ENCODE measurements at regions not wholly inside any gene's neighbourhood (a gene's known extent, or its start where the extent isn't known, plus 50 kb on each side); places are given as distances from the start of the nearest gene placed in this dataset.

GRCh38 chr10:64626924-64627323, 1105.7 kb downstream of the REEP3 start:
- H3K27ac ChIP-seq: no peak overlapping the region
- ChIA-PET POLR2A (ENCODE audit: low non-redundant PET) (no interaction called here), CTCF (no interaction called here)
- no peak for DNase-seq (ENCODE audit: low spot score)
- TF ChIP-seq, protein P1, sequence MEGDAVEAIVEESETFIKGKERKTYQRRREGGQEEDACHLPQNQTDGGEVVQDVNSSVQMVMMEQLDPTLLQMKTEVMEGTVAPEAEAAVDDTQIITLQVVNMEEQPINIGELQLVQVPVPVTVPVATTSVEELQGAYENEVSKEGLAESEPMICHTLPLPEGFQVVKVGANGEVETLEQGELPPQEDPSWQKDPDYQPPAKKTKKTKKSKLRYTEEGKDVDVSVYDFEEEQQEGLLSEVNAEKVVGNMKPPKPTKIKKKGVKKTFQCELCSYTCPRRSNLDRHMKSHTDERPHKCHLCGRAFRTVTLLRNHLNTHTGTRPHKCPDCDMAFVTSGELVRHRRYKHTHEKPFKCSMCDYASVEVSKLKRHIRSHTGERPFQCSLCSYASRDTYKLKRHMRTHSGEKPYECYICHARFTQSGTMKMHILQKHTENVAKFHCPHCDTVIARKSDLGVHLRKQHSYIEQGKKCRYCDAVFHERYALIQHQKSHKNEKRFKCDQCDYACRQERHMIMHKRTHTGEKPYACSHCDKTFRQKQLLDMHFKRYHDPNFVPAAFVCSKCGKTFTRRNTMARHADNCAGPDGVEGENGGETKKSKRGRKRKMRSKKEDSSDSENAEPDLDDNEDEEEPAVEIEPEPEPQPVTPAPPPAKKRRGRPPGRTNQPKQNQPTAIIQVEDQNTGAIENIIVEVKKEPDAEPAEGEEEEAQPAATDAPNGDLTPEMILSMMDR (conservative IDR thresholded peaks at IDR 0.05; ENCODE audit: low read depth): no peak

DNA sequence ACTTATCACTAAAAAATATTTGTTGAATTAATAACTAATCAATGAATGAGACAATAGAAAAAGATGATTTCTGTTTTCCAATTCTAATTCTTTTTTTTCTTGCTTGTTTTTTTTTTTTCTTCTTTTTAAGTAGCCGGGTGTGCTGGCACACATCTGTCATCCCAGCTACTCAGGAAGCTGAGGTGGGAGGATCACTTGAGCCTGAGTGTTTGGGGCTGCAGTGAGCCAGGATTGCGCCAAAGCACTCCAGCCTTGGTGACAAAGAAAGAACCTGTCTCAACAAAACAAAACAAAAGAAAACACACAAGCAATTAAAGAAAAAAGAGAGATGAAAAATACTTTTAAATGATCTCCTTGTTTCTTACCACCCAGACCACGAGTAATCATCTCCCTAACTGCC, 1109.3 kb downstream of the REEP3 start:
- CTCF ChIA-PET: no interaction called here
- TF ChIP-seq, protein P1 (conservative IDR thresholded peaks at IDR 0.05; ENCODE audit: low read depth): no peak
- no peak for DNase-seq (ENCODE audit: low spot score)
- POLR2A ChIA-PET (ENCODE audit: low non-redundant PET): no interaction called here
- H3K27ac ChIP-seq: no peak overlapping the region

GRCh38 chr10:64635906-64636305, 1114.7 kb downstream of the REEP3 start:
- POLR2A ChIA-PET (ENCODE audit: low non-redundant PET): no interaction called here
- TF ChIP-seq, protein P1 (conservative IDR thresholded peaks at IDR 0.05; ENCODE audit: low read depth): no peak
- CTCF ChIA-PET: no interaction called here
- no peak overlapping the region for H3K27ac ChIP-seq
- DNase-seq (ENCODE audit: low spot score): no peak

DNA sequence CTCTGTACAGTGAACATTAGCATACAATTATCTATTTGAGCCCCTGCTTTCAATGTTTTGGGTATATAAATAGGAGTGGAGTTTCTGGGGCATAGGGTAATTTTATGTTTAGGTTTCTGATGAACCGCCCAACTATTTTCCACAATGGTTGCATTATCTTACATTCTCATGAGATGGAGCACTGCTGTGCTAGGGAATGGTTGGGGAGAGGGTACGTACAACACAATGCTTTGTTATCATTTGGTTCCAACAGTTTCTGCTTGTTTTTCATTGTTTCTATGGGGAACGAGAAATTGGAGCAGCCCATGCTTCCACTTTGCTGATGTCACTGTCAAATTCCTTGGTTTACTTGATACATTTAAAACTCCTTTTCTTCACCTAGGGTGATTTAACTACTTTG, 1115.3 kb downstream of the REEP3 start:
- no peak overlapping the region for H3K27ac ChIP-seq
- CTCF ChIA-PET: no interaction called here
- TF ChIP-seq, protein P1 (conservative IDR thresholded peaks at IDR 0.05; ENCODE audit: low read depth): no peak
- DNase-seq (ENCODE audit: low spot score): no peak
- POLR2A ChIA-PET (ENCODE audit: low non-redundant PET): no interaction called here

GRCh38 chr10:64637939-64638338, 1116.7 kb downstream of the REEP3 start:
- no peak for DNase-seq (ENCODE audit: low spot score)
- POLR2A ChIA-PET (ENCODE audit: low non-redundant PET): no interaction called here

DNA sequence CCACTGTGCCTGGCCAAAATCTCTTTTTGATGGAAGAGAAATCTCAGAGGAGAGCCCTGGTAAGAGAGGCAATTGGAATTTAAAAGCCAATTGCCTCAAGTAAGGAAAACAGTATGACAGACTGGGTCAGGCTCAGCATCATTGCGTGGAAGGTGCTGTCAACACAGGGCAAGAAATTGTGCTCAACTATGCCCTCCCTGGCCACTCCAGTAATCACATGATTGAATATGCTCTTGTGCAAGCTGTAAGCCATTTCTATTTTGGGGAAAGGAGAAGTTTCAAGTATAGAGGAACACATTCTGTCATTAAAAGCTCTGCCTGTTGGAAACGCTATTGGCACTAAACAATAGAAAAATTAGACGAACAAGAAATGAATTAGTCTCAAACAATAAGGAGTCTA, 1127.7 kb downstream of the REEP3 start:
- TF ChIP-seq, protein P1 (conservative IDR thresholded peaks at IDR 0.05; ENCODE audit: low read depth): no peak
- H3K27ac ChIP-seq: no peak overlapping the region
- peak; percentile 4 for DNase-seq (ENCODE audit: low spot score)
- CTCF ChIA-PET: no interaction called here
- POLR2A ChIA-PET (ENCODE audit: low non-redundant PET): no interaction called here

More at GRCh38 chr10:64637939-64638338, 1116.7 kb downstream of the REEP3 start:
- CTCF ChIA-PET: no interaction called here
- TF ChIP-seq, protein P1 (conservative IDR thresholded peaks at IDR 0.05; ENCODE audit: low read depth): no peak
- H3K27ac ChIP-seq: no peak overlapping the region

- CTCF ChIA-PET: no interaction called here
- no peak overlapping the region for H3K27ac ChIP-seq
- POLR2A ChIA-PET (ENCODE audit: low non-redundant PET): no interaction called here
- TF ChIP-seq, protein P1 (conservative IDR thresholded peaks at IDR 0.05; ENCODE audit: low read depth): no peak
- DNase-seq (ENCODE audit: low spot score): no peak
Observed at GRCh38 chr10:64658528-64658927, 1137.3 kb downstream of the REEP3 start.

All from RWPE1 (cell line).